Thymus (tissue), 11 donors: ENCODE measurements at regions not wholly inside any gene's neighbourhood (a gene's known extent, or its start where the extent isn't known, plus 50 kb on each side); places are given as distances from the start of the nearest gene placed in this dataset.
"Not testable (repeated sequence)": the region's sequence is repeated elsewhere in the genome, so short reads cannot be mapped to it uniquely, and the experiment has no call there.

Experiments
- DNase-seq, 9 donors: peaks; one replicate each; pipeline ENCODE4 v3.0.0-alpha.2; 2013; ENCODE audit warnings: low spot score in 9 of 9, low read depth in 6 of 9, missing footprints in 1 of 9
- H3K27ac ChIP-seq, 2 donors: one replicate each; pipeline ENCODE4 v1.5.1; 2013; ENCODE audit warnings: control low read depth in 1 of 2, low read depth in 1 of 2, low read length in 1 of 2, mild to moderate bottlenecking in 1 of 2, moderate library complexity in 1 of 2
- H3K27me3 ChIP-seq, 2 donors: one replicate each; pipeline ENCODE4 v1.5.1; 2013; ENCODE audit warnings: low read length in 1 of 2; ENCODE audit not compliant: control insufficient read depth in 2 of 2, insufficient read depth in 1 of 2
- H3K36me3 ChIP-seq, 2 donors: one replicate each; pipeline ENCODE4 v1.5.1; 2013; ENCODE audit warnings: low read length in 1 of 2, mild to moderate bottlenecking in 1 of 2, moderate library complexity in 1 of 2; ENCODE audit not compliant: control insufficient read depth in 2 of 2, insufficient read depth in 2 of 2
- H3K4me1 ChIP-seq, 2 donors: one replicate each; pipeline ENCODE4 v1.5.1; 2013; ENCODE audit warnings: low read length in 2 of 2; ENCODE audit not compliant: control insufficient read depth in 2 of 2, insufficient read depth in 2 of 2
- H3K4me3 ChIP-seq, 2 donors: one replicate each; pipeline ENCODE4 v1.5.1; 2013; ENCODE audit warnings: low read length in 2 of 2, control low read depth in 1 of 2, mild to moderate bottlenecking in 1 of 2
- H3K9me3 ChIP-seq, 2 donors: one replicate each; pipeline ENCODE4 v1.5.1; 2013; ENCODE audit warnings: low read length in 1 of 2, mild to moderate bottlenecking in 1 of 2; ENCODE audit not compliant: control insufficient read depth in 2 of 2, insufficient read depth in 1 of 2
- WGBS: extraction: QIAGEN DNeasy Blood & Tissue Kit; methylation state at CpG from one replicate; pipeline ENCODE4 v1.1.7; 2013; 5-methylcytosine and 5-hydroxymethylcytosine counted together
- donor health status: healthy.

DNA sequence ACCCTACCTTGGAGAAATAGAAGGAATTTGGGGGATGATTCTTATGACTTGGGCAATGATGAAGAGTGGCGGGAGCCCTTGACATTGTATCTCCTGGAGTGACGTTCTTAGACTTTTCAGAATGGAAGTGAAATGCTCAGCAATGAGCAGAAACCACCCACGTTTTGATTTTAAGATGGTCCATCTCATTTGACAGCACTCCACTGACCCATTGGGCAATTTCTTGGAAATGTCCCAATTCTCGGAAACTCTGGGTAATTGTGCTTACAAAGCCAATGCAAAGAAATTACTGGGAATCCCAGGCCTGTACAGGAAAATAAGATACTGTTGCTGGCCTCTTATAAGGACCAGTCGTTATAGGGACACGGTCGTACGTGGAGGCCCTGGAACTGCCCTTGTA, 170.0 kb upstream of the COPS8 start:
- Histone ChIP-seq H3K36me3 (no peaks in the 10 kb centered on the region), H3K4me3 (no peak overlapping the region), H3K27me3 (no peaks in the 10 kb centered on the region), H3K4me1 (no peaks in the 10 kb centered on the region), H3K27ac (no peak overlapping the region), H3K9me3 (no peaks in the 10 kb centered on the region)
- 93% methylated on average over 8 of the region's 8 CpGs for WGBS
- no peak for DNase-seq

DNA sequence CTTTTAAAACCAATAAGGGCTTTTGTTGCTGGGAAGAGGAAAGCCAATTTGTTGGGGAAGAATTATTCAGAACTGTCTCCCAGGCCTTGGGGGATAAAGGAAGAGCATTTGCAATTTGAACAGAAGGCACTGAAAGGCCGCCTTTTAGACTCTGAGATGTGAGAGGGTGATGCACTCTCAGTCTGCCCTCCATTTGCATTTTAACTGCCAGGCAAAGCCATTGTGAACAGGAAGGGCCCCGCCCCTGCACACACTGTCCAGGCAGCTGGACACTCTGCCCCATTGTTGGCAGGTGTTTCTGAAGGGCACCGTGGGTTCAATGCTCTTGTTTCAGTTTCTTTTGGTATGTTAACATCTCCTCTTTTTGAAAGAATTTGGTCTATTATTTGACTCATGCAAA, 169.5 kb upstream of the COPS8 start:
- DNase-seq: no peak
- 89% methylated on average over 3 of the region's 3 CpGs for WGBS
- no peaks in the 10 kb centered on the region for H3K36me3 ChIP-seq

GRCh38 chr2:236916651-236917050, 169.0 kb upstream of the COPS8 start:
- Histone ChIP-seq H3K36me3 (no peaks in the 10 kb centered on the region), H3K27ac (no peak overlapping the region), H3K4me1 (no peaks in the 10 kb centered on the region), H3K9me3 (no peaks in the 10 kb centered on the region), H3K27me3 (no peaks in the 10 kb centered on the region), H3K4me3 (no peak overlapping the region)
- DNase-seq: no peak
- WGBS: 92% methylated on average over 4 of the region's 4 CpGs

More for the DNA sequence above, 169.5 kb upstream of the COPS8 start:
- Histone ChIP-seq H3K4me1 (no peaks in the 10 kb centered on the region), H3K4me3 (no peak overlapping the region), H3K9me3 (no peaks in the 10 kb centered on the region), H3K27me3 (no peaks in the 10 kb centered on the region), H3K27ac (no peak overlapping the region)

DNA sequence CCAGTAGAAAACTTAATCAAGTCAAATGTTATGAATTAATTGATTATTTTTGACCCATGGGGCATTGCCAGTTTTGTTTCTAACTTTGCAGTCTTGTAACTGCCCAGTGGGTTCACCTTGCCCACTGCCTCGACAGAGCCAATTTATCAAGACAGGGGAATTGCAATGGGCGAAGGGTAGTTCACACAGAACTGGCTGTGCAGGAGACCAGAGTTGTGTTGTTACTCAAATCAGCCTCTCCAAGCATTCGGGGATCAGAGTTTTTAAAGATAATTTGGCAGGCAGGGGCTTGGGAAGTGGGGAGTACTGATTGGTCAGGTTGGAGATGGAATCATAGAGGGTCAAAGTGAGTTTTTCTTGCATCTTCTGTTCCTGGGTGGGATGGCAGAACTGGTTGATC, 168.5 kb upstream of the COPS8 start:
- no peak for DNase-seq
- H3K4me1 ChIP-seq: no peaks in the 10 kb centered on the region

DNA sequence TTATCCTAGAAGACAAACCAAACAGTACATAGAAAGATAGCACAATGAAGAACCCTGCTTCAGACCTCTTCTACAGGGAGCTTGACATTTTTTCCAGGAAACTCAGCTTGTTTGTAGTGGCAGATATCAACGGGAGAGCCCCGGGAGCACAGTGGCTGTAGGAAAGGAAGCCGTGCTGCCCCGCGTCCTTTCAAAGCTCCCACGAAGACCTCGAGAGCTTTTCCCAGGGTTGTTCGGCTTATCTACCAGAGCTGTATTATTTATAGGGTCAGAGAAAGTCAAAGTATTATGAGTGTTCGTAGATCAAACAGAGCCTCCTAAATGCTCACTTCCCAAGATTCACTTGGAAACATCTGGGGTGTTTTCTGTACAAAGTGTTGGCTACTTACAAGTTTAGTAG, 167.1 kb upstream of the COPS8 start:
- WGBS: 68% methylated on average over 9 of the region's 9 CpGs
- H3K9me3 ChIP-seq: no peaks in the 10 kb centered on the region
- no peak overlapping the region for H3K27ac ChIP-seq
- no peaks in the 10 kb centered on the region for H3K27me3 ChIP-seq
- DNase-seq: no peak
- no peaks in the 10 kb centered on the region for H3K36me3 ChIP-seq
- no peaks in the 10 kb centered on the region for H3K4me1 ChIP-seq
- no peak overlapping the region for H3K4me3 ChIP-seq

More for the DNA sequence above, 168.5 kb upstream of the COPS8 start:
- 97% methylated on average over 3 of the region's 3 CpGs for WGBS
- Histone ChIP-seq H3K27ac (no peak overlapping the region), H3K27me3 (no peaks in the 10 kb centered on the region), H3K9me3 (no peaks in the 10 kb centered on the region), H3K36me3 (no peaks in the 10 kb centered on the region), H3K4me3 (no peak overlapping the region)

DNA sequence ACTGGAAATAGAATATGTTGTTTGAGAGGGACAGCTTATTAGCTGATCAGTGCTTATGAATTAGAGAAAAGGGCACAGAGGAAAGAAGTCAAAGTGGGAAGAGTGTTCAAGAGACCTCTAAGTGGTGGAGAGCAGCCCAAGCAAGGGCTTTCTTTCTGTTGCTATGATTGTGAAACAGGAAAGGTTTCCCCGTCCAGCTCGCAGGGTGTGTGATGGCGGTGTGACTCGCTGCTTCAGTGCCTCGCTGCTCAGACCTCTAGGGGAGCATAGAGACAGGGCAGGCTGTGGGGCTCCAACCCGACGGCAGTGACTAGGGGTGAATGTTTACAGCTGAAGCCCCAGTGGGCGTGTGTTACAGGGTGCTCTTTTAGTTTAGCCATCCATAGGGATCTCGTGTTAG, 166.5 kb upstream of the COPS8 start:
- Histone ChIP-seq H3K27me3 (no peaks in the 10 kb centered on the region), H3K27ac (no peak overlapping the region), H3K4me3 (no peak overlapping the region), H3K9me3 (no peaks in the 10 kb centered on the region), H3K36me3 (no peaks in the 10 kb centered on the region), H3K4me1 (no peaks in the 10 kb centered on the region)
- WGBS: 79% methylated on average over 9 of the region's 9 CpGs
- DNase-seq: no peak

- not testable (repeated sequence) for DNase-seq, H3K27me3 ChIP-seq, H3K36me3 ChIP-seq, H3K4me1 ChIP-seq, H3K9me3 ChIP-seq, H3K4me3 ChIP-seq, H3K27ac ChIP-seq
- WGBS: 96% methylated on average over 11 of the region's 11 CpGs
Measured at GRCh38 chr2:236919801-236920379, 165.8 kb upstream of the COPS8 start.

DNA sequence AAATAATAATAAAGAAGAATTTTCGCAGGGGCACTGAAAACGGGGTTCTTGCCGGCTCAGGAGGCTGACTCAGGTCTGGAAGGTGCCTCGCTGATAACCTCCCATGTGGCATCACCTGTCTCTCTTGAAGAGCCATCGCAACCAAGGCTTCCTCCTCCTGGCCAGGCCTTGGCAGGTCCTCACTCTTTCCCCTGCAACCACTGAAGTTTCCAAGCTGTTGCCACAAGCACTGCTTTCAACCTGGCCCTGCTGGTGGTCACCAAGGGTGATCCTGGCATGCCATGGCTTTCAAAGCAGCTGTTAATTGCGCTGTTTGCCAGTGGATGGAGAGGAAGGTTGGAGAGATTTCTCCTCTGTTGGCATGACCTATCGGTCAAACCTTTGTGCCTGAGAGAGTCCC, 163.6 kb upstream of the COPS8 start:
- no peaks in the 10 kb centered on the region for H3K9me3 ChIP-seq
- no peaks in the 10 kb centered on the region for H3K27me3 ChIP-seq
- no peaks in the 10 kb centered on the region for H3K4me1 ChIP-seq
- no peaks in the 10 kb centered on the region for H3K36me3 ChIP-seq
- H3K27ac ChIP-seq: no peak overlapping the region
- WGBS: 97% methylated on average over 7 of the region's 7 CpGs
- DNase-seq: no peak
- no peak overlapping the region for H3K4me3 ChIP-seq

DNA sequence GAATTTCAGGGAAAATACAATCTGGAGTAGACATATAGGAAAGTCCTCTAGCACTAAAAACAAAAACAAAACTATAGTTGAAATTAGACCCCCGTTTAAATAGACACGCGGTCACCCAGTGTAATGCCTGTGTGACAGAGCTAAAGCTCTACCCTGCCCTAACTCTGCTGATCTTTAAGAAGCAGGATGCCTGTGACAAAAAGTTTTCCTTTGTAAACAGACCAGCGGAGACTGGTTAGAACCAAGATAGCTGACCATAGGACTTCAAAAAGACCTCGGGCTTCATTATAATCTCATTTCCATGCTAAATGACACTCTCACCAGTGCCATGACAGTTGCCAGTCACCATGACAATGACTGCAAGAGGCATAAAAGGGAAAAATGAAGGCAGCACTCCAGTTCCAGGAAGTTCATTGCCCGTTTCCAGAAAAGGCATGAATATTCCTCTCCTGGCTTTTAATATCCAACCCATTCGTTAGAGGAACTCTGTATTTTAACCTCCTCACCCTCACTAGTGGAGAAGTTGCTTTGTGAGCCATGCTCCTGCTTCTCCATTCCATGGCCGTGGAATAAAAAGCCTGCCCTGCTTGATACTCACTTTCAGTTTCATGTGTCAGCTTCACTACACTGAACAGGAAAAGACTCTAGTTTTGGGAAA, 157.2 kb upstream of the COPS8 start:
- Histone ChIP-seq H3K27ac (peak overlapping the region; percentile 8 to 65), H3K36me3 (no peaks in the 10 kb centered on the region), H3K4me3 (peak overlapping the region in 1 of 2 donors; percentile 13), H3K27me3 (no peaks in the 10 kb centered on the region), H3K9me3 (no peaks in the 10 kb centered on the region), H3K4me1 (no peaks in the 10 kb centered on the region)
- WGBS: 20% methylated on average over 8 of the region's 8 CpGs
- DNase-seq: peak in 1 of 9 donors; percentile 15
